ENCODE measurements at regions not wholly inside any gene's neighbourhood (a gene's known extent, or its start where the extent isn't known, plus 50 kb on each side); places are given as distances from the start of the nearest gene placed in this dataset.

- in situ Hi-C loops (cut with MboI; ENCODE audit: low sequenced_read_pairs, unreplicated experiment) = no loop called here
- TF ChIP-seq, protein P1, sequence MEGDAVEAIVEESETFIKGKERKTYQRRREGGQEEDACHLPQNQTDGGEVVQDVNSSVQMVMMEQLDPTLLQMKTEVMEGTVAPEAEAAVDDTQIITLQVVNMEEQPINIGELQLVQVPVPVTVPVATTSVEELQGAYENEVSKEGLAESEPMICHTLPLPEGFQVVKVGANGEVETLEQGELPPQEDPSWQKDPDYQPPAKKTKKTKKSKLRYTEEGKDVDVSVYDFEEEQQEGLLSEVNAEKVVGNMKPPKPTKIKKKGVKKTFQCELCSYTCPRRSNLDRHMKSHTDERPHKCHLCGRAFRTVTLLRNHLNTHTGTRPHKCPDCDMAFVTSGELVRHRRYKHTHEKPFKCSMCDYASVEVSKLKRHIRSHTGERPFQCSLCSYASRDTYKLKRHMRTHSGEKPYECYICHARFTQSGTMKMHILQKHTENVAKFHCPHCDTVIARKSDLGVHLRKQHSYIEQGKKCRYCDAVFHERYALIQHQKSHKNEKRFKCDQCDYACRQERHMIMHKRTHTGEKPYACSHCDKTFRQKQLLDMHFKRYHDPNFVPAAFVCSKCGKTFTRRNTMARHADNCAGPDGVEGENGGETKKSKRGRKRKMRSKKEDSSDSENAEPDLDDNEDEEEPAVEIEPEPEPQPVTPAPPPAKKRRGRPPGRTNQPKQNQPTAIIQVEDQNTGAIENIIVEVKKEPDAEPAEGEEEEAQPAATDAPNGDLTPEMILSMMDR (IDR thresholded peaks at IDR 0.05; ENCODE audit: borderline replicate concordance, control extremely low read depth, extremely low read depth, insufficient read depth, missing control alignments) = no peak
- DNase-seq (ENCODE audit: low spot score) = no peak
Measured at GRCh38 chr10:75291805-75292204, 56.0 kb upstream of the COMTD1 start.

- TF ChIP-seq, protein P1 (IDR thresholded peaks at IDR 0.05; ENCODE audit: borderline replicate concordance, control extremely low read depth, extremely low read depth, insufficient read depth, missing control alignments) = no peak
- DNase-seq (ENCODE audit: low spot score) = no peak
- in situ Hi-C loops (cut with MboI; ENCODE audit: low sequenced_read_pairs, unreplicated experiment) = no loop called here
Measured at GRCh38 chr10:75288140-75288711, 52.5 kb upstream of the COMTD1 start.

DNA sequence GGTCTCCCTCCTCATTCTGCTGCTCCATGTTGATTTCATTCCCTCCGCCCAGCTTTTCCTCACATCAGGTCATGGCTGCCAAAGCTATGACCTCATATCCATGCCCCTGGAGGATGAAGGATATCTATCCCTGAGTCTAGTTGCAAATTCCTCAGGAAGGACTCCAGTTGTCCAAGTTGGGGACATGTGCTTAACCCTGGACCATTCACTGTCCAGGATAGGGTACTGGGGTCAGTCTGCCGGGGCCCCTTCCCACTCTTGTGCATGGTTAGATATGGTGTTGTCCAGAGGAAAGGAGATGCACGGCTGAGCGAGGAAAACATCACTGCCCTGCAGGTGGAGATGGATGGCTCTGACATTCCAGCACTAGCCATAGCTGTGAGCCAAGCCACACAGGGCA is 51.9 kb upstream of the COMTD1 start:
- in situ Hi-C loops (cut with MboI; ENCODE audit: low sequenced_read_pairs, unreplicated experiment) = no loop called here
- no peak for DNase-seq (ENCODE audit: low spot score)

GRCh38 chr10:75286901-75287300 is 51.1 kb upstream of the COMTD1 start:
- DNase-seq (ENCODE audit: low spot score) = no peak
- in situ Hi-C loops (cut with MboI; ENCODE audit: low sequenced_read_pairs, unreplicated experiment) = no loop called here
- TF ChIP-seq, protein P1 (IDR thresholded peaks at IDR 0.05; ENCODE audit: borderline replicate concordance, control extremely low read depth, extremely low read depth, insufficient read depth, missing control alignments) = no peak

More for the DNA sequence above, 51.9 kb upstream of the COMTD1 start:
- TF ChIP-seq, protein P1 (IDR thresholded peaks at IDR 0.05; ENCODE audit: borderline replicate concordance, control extremely low read depth, extremely low read depth, insufficient read depth, missing control alignments) = no peak
